ENCODE measurements at regions not wholly inside any gene's neighbourhood (a gene's known extent, or its start where the extent isn't known, plus 50 kb on each side); places are given as distances from the start of the nearest gene placed in this dataset.

GRCh38 chr3:194785315-194785714, 99.6 kb downstream of the FAM43A start:
- Histone ChIP-seq H3K4me2 (ENCODE audit: low read depth, low read length, poor library complexity, severe bottlenecking) (no peak overlapping the region), H3K79me2 (ENCODE audit: low read length) (no peaks in the 10 kb centered on the region), H3K4me1 (ENCODE audit: low read length) (peaks cover 20% of the 10 kb centered on the region), H3K9me3 (ENCODE audit: low read length) (no peaks in the 10 kb centered on the region), H3K9ac (ENCODE audit: low read length) (no peak overlapping the region), H2AFZ (ENCODE audit: low read length) (no peak overlapping the region), H4K20me1 (ENCODE audit: insufficient read depth, low read depth, low read length) (no peaks in the 10 kb centered on the region), H3K9me2 (replicated peaks; ENCODE audit: insufficient read depth, low read length) (no peaks in the 10 kb centered on the region), H3K36me3 (ENCODE audit: insufficient read depth, low read length) (no peaks in the 10 kb centered on the region), H3K27ac (ENCODE audit: low read length) (no peak overlapping the region), H3K27me3 (ENCODE audit: low read length) (peaks cover 2% of the 10 kb centered on the region; the same call in 1 of the 2 replicates), H3K4me3 (ENCODE audit: low read length) (no peak overlapping the region)
- no peak for DNase-seq

GRCh38 chr3:194787072-194787471, 101.4 kb downstream of the FAM43A start:
- Histone ChIP-seq H3K27ac (ENCODE audit: low read length) (no peak overlapping the region), H3K79me2 (ENCODE audit: low read length) (no peaks in the 10 kb centered on the region), H3K36me3 (ENCODE audit: insufficient read depth, low read length) (no peaks in the 10 kb centered on the region), H3K9me2 (replicated peaks; ENCODE audit: insufficient read depth, low read length) (no peaks in the 10 kb centered on the region), H3K9me3 (ENCODE audit: low read length) (no peaks in the 10 kb centered on the region), H3K4me1 (ENCODE audit: low read length) (peaks cover 22% of the 10 kb centered on the region), H4K20me1 (ENCODE audit: insufficient read depth, low read depth, low read length) (no peaks in the 10 kb centered on the region), H3K4me3 (ENCODE audit: low read length) (no peak overlapping the region), H3K27me3 (ENCODE audit: low read length) (peaks cover 2% of the 10 kb centered on the region; the same call in 1 of the 2 replicates), H3K9ac (ENCODE audit: low read length) (no peak overlapping the region), H3K4me2 (ENCODE audit: low read depth, low read length, poor library complexity, severe bottlenecking) (no peak overlapping the region), H2AFZ (ENCODE audit: low read length) (no peak overlapping the region)
- DNase-seq, result no peak

- no peaks in the 10 kb centered on the region for H3K36me3 ChIP-seq (ENCODE audit: insufficient read depth, low read length)
- no peak overlapping the region for H3K4me2 ChIP-seq (ENCODE audit: low read depth, low read length, poor library complexity, severe bottlenecking)
- H3K9ac ChIP-seq (ENCODE audit: low read length), result no peak overlapping the region
- no peak for DNase-seq
- no peaks in the 10 kb centered on the region for H3K79me2 ChIP-seq (ENCODE audit: low read length)
- no peaks in the 10 kb centered on the region for H3K9me2 ChIP-seq (replicated peaks; ENCODE audit: insufficient read depth, low read length)
- H3K4me3 ChIP-seq (ENCODE audit: low read length), result no peak overlapping the region
- H2AFZ ChIP-seq (ENCODE audit: low read length), result no peak overlapping the region
- no peaks in the 10 kb centered on the region for H4K20me1 ChIP-seq (ENCODE audit: insufficient read depth, low read depth, low read length)
- H3K27ac ChIP-seq (ENCODE audit: low read length), result no peak overlapping the region
- peaks cover 2% of the 10 kb centered on the region; the same call in 1 of the 2 replicates for H3K27me3 ChIP-seq (ENCODE audit: low read length)
- no peaks in the 10 kb centered on the region for H3K9me3 ChIP-seq (ENCODE audit: low read length)
- peaks cover 22% of the 10 kb centered on the region for H3K4me1 ChIP-seq (ENCODE audit: low read length)
Measured at GRCh38 chr3:194787650-194788049, 102.0 kb downstream of the FAM43A start.

GRCh38 chr3:194792368-194792767, 106.7 kb downstream of the FAM43A start:
- Histone ChIP-seq H3K9me3 (ENCODE audit: low read length) (peaks cover 16% of the 10 kb centered on the region), H3K4me3 (ENCODE audit: low read length) (no peak overlapping the region), H3K4me2 (ENCODE audit: low read depth, low read length, poor library complexity, severe bottlenecking) (no peak overlapping the region), H3K79me2 (ENCODE audit: low read length) (no peaks in the 10 kb centered on the region), H4K20me1 (ENCODE audit: insufficient read depth, low read depth, low read length) (no peaks in the 10 kb centered on the region), H2AFZ (ENCODE audit: low read length) (no peak overlapping the region), H3K9ac (ENCODE audit: low read length) (no peak overlapping the region), H3K4me1 (ENCODE audit: low read length) (peaks cover 14% of the 10 kb centered on the region), H3K36me3 (ENCODE audit: insufficient read depth, low read length) (peaks cover 7% of the 10 kb centered on the region; the same call in 1 of the 2 replicates), H3K27me3 (ENCODE audit: low read length) (no peaks in the 10 kb centered on the region; the same call in 1 of the 2 replicates), H3K27ac (ENCODE audit: low read length) (no peak overlapping the region), H3K9me2 (replicated peaks; ENCODE audit: insufficient read depth, low read length) (no peaks in the 10 kb centered on the region)
- DNase-seq, result no peak

GRCh38 chr3:194797555-194798250, 112.0 kb downstream of the FAM43A start:
- no peak overlapping the region for H2AFZ ChIP-seq (ENCODE audit: low read length)
- DNase-seq, result no peak
- no peaks in the 10 kb centered on the region for H3K4me1 ChIP-seq (ENCODE audit: low read length)
- no peak overlapping the region for H3K4me3 ChIP-seq (ENCODE audit: low read length)
- no peaks in the 10 kb centered on the region for H3K79me2 ChIP-seq (ENCODE audit: low read length)
- no peak overlapping the region for H3K27ac ChIP-seq (ENCODE audit: low read length)
- H3K9me3 ChIP-seq (ENCODE audit: low read length), result peaks cover 16% of the 10 kb centered on the region
- H3K9me2 ChIP-seq (replicated peaks; ENCODE audit: insufficient read depth, low read length), result no peaks in the 10 kb centered on the region
- H3K36me3 ChIP-seq (ENCODE audit: insufficient read depth, low read length), result peaks cover 7% of the 10 kb centered on the region; the same call in 1 of the 2 replicates
- H4K20me1 ChIP-seq (ENCODE audit: insufficient read depth, low read depth, low read length), result no peaks in the 10 kb centered on the region
- no peaks in the 10 kb centered on the region; the same call in 1 of the 2 replicates for H3K27me3 ChIP-seq (ENCODE audit: low read length)
- no peak overlapping the region for H3K9ac ChIP-seq (ENCODE audit: low read length)
- H3K4me2 ChIP-seq (ENCODE audit: low read depth, low read length, poor library complexity, severe bottlenecking), result no peak overlapping the region

GRCh38 chr3:194798486-194798885, 112.8 kb downstream of the FAM43A start:
- Histone ChIP-seq H3K4me2 (ENCODE audit: low read depth, low read length, poor library complexity, severe bottlenecking) (no peak overlapping the region), H3K27me3 (ENCODE audit: low read length) (no peaks in the 10 kb centered on the region; the same call in 1 of the 2 replicates), H4K20me1 (ENCODE audit: insufficient read depth, low read depth, low read length) (no peaks in the 10 kb centered on the region), H3K36me3 (ENCODE audit: insufficient read depth, low read length) (peaks cover 7% of the 10 kb centered on the region; the same call in 1 of the 2 replicates), H3K9ac (ENCODE audit: low read length) (no peak overlapping the region), H3K9me2 (replicated peaks; ENCODE audit: insufficient read depth, low read length) (no peaks in the 10 kb centered on the region), H3K4me3 (ENCODE audit: low read length) (no peak overlapping the region), H3K4me1 (ENCODE audit: low read length) (no peaks in the 10 kb centered on the region), H2AFZ (ENCODE audit: low read length) (no peak overlapping the region), H3K79me2 (ENCODE audit: low read length) (no peaks in the 10 kb centered on the region), H3K9me3 (ENCODE audit: low read length) (peaks cover 16% of the 10 kb centered on the region), H3K27ac (ENCODE audit: low read length) (no peak overlapping the region)
- DNase-seq, result no peak

- no peak for DNase-seq
- Histone ChIP-seq H3K79me2 (ENCODE audit: low read length) (no peaks in the 10 kb centered on the region), H4K20me1 (ENCODE audit: insufficient read depth, low read depth, low read length) (no peaks in the 10 kb centered on the region), H3K4me2 (ENCODE audit: low read depth, low read length, poor library complexity, severe bottlenecking) (no peak overlapping the region), H3K9me3 (ENCODE audit: low read length) (peaks cover 16% of the 10 kb centered on the region), H3K9ac (ENCODE audit: low read length) (no peak overlapping the region), H2AFZ (ENCODE audit: low read length) (no peak overlapping the region), H3K27me3 (ENCODE audit: low read length) (no peaks in the 10 kb centered on the region; the same call in 1 of the 2 replicates), H3K4me1 (ENCODE audit: low read length) (peaks cover 5% of the 10 kb centered on the region), H3K4me3 (ENCODE audit: low read length) (no peak overlapping the region), H3K36me3 (ENCODE audit: insufficient read depth, low read length) (peaks cover 7% of the 10 kb centered on the region; the same call in 1 of the 2 replicates), H3K9me2 (replicated peaks; ENCODE audit: insufficient read depth, low read length) (no peaks in the 10 kb centered on the region), H3K27ac (ENCODE audit: low read length) (no peak overlapping the region)
Measured at GRCh38 chr3:194800002-194800401, 114.3 kb downstream of the FAM43A start.

GRCh38 chr3:194801461-194802432, 116.1 kb downstream of the FAM43A start:
- Histone ChIP-seq H3K27ac (ENCODE audit: low read length) (no peak overlapping the region), H3K4me3 (ENCODE audit: low read length) (no peak overlapping the region), H3K36me3 (ENCODE audit: insufficient read depth, low read length) (no peaks in the 10 kb centered on the region; the same call in 1 of the 2 replicates), H2AFZ (ENCODE audit: low read length) (no peak overlapping the region), H3K27me3 (ENCODE audit: low read length) (no peaks in the 10 kb centered on the region; the same call in 1 of the 2 replicates), H3K79me2 (ENCODE audit: low read length) (no peaks in the 10 kb centered on the region), H3K4me2 (ENCODE audit: low read depth, low read length, poor library complexity, severe bottlenecking) (no peak overlapping the region), H3K9me3 (ENCODE audit: low read length) (peaks cover 3% of the 10 kb centered on the region), H3K9me2 (replicated peaks; ENCODE audit: insufficient read depth, low read length) (no peaks in the 10 kb centered on the region), H4K20me1 (ENCODE audit: insufficient read depth, low read depth, low read length) (no peaks in the 10 kb centered on the region), H3K9ac (ENCODE audit: low read length) (no peak overlapping the region), H3K4me1 (ENCODE audit: low read length) (peaks cover 17% of the 10 kb centered on the region)
- no peak for DNase-seq
